GM10266 (cell line): ENCODE measurements at regions not wholly inside any gene's neighbourhood (a gene's known extent, or its start where the extent isn't known, plus 50 kb on each side); places are given as distances from the start of the nearest gene placed in this dataset.

Experiments used
- DNase-seq: peaks from one replicate; pipeline ENCODE4 v3.0.0; 2012; ENCODE audit errors: extremely low spot score
- TF ChIP-seq, protein P1 (sequence below): IDR thresholded peaks from 2 replicates; pipeline ENCODE4 v1.5.1; 2012; ENCODE audit warnings: mild to moderate bottlenecking, low read depth; ENCODE audit not compliant: control insufficient read depth, insufficient read depth; ENCODE audit errors: missing control alignments

DNA sequence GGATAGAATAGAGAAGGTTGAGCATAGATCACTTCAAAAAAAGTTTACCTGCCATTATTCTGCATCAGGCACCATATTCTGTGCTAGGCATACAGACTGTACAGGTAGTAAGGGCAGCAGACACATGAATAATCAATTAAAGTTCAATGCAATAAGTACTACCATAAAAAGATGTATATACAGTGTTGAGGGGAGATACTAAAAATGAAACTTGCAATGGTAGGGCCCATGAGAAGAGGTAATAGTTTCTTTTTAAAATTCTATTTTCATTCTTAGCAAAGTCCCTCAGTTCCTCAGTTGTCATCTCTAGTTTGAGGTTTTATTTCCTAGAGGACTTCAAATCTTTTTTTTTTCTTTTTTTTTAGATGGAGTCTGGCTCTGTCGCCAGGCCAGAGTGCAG is 819.9 kb downstream of the FAM181B start:
- TF ChIP-seq, protein P1, sequence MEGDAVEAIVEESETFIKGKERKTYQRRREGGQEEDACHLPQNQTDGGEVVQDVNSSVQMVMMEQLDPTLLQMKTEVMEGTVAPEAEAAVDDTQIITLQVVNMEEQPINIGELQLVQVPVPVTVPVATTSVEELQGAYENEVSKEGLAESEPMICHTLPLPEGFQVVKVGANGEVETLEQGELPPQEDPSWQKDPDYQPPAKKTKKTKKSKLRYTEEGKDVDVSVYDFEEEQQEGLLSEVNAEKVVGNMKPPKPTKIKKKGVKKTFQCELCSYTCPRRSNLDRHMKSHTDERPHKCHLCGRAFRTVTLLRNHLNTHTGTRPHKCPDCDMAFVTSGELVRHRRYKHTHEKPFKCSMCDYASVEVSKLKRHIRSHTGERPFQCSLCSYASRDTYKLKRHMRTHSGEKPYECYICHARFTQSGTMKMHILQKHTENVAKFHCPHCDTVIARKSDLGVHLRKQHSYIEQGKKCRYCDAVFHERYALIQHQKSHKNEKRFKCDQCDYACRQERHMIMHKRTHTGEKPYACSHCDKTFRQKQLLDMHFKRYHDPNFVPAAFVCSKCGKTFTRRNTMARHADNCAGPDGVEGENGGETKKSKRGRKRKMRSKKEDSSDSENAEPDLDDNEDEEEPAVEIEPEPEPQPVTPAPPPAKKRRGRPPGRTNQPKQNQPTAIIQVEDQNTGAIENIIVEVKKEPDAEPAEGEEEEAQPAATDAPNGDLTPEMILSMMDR = no peak
- DNase-seq = no peak

DNA sequence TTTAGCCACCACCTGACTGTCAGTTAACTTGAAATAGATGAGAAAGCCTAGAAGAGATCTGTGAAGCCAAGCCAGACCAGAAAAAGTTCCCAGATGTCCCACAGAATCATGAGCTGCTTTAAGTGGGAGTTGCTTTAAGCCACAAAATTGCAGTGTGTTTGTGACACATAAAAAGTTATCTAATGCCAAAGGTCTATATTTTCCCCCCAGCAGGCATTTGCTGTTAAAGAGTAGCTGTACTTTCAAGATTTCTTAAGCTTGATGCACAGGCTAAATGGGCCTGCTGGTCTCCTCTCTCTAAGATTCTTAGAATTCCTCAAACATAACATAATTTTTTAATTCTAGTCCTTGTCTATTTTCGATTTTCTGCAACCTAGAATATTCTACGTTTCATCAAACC is 825.7 kb downstream of the FAM181B start:
- TF ChIP-seq, protein P1 = no peak
- DNase-seq = no peak

DNA sequence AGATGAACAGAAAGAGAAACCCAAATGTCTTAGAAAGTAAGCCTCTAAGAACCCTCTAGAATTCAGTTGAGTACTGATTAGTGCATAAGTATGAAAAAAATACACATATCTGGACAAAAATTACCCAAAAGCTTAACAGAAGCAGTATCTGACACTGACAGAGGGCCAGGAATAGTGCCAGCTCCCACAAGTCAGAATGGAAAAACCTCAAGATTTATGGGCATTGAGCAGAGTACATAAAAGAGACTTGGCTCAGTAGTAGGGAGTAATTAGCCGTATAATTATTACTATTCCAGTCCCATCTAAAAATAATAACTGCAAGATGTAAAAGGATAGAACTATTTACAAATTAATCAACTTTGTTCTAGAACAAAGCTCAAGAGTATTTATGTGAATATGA is 834.5 kb downstream of the FAM181B start:
- TF ChIP-seq, protein P1 = no peak
- DNase-seq = no peak

DNA sequence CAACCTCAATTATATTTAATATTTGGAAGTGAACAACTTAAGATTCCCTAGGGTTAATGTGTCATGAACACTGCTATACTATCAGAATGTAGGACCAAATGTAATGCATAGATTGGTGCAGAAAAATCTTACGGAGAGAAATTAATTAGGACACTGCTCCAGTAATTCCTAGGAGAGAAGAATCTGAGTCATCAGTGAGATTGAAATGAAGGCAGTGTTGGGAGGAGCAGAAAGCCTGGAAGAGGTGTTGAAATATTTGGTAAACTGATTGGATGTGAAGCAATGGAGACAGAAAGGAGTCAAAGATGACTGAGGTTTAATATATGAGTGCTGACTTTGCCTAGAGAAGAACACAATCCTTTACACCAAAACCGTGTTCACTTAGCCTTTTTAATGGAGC is 836.0 kb downstream of the FAM181B start:
- TF ChIP-seq, protein P1 = no peak
- no peak for DNase-seq

DNA sequence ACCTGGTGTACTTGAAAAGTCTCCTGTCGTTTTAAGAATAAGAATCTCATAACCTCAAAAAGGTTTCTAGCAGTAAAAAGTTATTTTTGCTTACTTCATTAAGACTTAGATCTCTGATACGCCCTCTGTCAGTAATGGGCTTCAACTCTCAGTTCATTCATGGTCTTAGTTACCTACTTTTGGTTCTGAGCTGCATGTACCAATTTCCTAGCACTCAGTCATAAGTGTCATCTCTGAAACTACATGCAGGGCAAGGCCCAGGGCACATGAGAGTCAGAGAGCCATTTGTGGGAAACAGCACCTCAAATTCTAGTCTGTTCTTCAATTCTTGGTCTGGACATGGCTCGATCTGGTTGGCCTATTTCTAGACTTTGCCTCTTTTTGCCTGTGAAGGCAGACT is 838.4 kb downstream of the FAM181B start:
- TF ChIP-seq, protein P1 = no peak
- no peak for DNase-seq

DNA sequence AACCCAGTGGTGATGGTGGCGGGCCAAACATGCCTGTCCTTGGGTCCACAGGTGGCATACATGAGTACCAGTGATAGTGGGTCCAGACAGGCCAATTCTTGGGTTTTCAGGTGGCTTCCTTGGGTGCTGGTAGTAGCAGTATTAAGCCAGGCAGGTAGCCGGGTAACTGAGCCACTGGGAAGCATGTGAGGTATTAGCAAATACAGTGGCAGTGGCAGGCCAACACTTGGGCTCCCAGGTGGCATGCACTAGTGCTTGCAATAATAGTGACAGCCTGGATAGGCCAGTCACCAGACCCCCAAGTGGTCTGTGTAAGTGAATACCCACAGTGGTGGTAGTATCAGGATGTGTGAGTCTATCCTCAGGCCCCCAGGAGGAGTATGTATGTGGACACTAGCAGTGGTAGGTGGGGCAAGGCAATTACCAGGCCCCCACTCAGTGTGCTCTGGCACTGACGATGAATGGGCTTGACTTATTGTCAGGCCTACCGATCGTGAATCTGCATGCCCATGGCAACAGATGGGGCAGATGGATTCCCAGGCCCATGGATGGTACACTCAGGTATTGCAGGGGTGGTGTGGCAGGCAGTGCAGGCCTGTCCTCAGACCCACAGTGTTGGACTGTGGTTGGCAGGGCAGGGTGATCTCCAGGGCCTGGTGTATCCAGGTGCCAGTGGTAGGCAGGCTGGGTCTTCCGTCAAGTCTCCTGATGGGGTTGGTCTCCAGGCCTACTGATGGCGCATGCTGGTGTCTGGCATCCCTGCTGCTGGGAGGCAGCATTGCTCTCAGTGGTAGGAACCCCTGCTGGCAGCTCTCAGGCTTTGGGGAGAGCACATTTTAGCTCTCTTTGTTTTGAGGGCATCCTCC is 840.7 kb downstream of the FAM181B start:
- no peak for DNase-seq
- TF ChIP-seq, protein P1 = no peak

DNA sequence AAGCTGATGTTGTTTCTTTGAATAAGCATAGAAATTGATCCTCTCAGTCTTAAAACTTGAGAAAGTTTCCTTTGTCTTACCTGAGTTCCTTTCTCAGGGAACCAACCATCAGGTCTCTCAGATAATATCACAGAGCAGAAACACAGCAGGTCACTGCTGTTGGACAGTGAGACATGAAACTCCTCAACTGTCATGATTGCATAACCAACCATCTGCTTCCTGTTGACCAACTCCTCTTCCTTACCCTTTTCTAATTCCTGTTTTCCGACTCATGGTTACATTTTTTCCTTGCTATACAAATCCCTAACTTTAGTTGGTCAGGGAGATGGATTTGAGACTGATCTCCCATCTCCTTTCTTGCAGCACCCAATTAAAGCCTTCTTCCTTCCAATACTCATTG is 845.3 kb downstream of the FAM181B start:
- DNase-seq = no peak
- TF ChIP-seq, protein P1 = no peak
